HFFc6 (cell line): ENCODE measurements at regions not wholly inside any gene's neighbourhood (a gene's known extent, or its start where the extent isn't known, plus 50 kb on each side); places are given as distances from the start of the nearest gene placed in this dataset.
A peak's percentile ranks its signal among the peaks of the same experiment; 100 is the strongest.

Source experiments
- DNase-seq: peaks from one replicate; pipeline ENCODE4 v3.0.0-alpha.2; 2018
- H3K27ac Mint-ChIP-seq: 2 replicates; pipeline ENCODE4 v1.8.0; 2020; ENCODE audit warnings: mild to moderate bottlenecking, mixed read lengths
- H3K27me3 Mint-ChIP-seq: 2 replicates; pipeline ENCODE4 v1.8.0; 2021; ENCODE audit warnings: mild to moderate bottlenecking, moderate library complexity, mixed read lengths; ENCODE audit not compliant: insufficient read depth
- H3K36me3 Mint-ChIP-seq: 2 replicates; pipeline ENCODE4 v1.8.0; 2021; ENCODE audit warnings: low read depth, mixed read lengths
- H3K4me1 Mint-ChIP-seq: 2 replicates; pipeline ENCODE4 v1.8.0; 2020; ENCODE audit warnings: low read depth, mixed read lengths
- H3K4me3 Mint-ChIP-seq: 2 replicates; pipeline ENCODE4 v1.8.0; 2020; ENCODE audit warnings: mild to moderate bottlenecking, moderate library complexity, mixed read lengths
- H3K9me3 Mint-ChIP-seq: 2 replicates; pipeline ENCODE4 v1.8.0; 2020; ENCODE audit warnings: mild to moderate bottlenecking, mixed read lengths
- CTCF ChIP-seq: fragments of 200-600 bp; sonication (generic); IDR thresholded peaks from 2 replicates; pipeline ENCODE4 v1.5.0; 2021; ENCODE audit warnings: antibody characterized with exemption, mild to moderate bottlenecking

- no peak overlapping the region for H3K4me3 Mint-ChIP-seq
- H3K36me3 Mint-ChIP-seq: no peaks in the 10 kb centered on the region
- H3K9me3 Mint-ChIP-seq: peaks cover 12% of the 10 kb centered on the region; the same call in 1 of the 2 replicates
- no peaks in the 10 kb centered on the region for H3K4me1 Mint-ChIP-seq
- DNase-seq: no peak
- no peaks in the 10 kb centered on the region; the same call in 1 of the 2 replicates for H3K27me3 Mint-ChIP-seq
- TF ChIP-seq CTCF: no peak
- no peak overlapping the region for H3K27ac Mint-ChIP-seq
Measured at GRCh38 chr3:75126556-75126955, 512.1 kb upstream of the CNTN3 start.

DNA sequence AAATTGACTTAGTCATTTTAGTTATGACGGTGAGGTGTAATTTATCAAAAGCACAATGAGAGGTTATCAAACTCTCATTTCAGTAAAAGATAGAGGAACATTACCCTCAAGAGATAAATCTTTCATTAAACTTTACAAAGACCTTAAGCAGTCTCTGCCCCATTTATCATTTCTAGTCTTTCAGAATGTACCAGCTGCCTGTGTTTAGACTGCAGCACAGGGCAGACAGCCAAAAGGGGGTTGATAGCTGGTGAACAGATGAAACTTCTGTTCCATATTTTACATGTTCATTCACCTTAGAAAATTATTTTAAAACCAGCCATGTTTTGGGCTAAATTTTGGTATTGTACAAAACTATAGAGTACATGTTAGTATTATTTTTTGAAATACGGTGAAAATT is 514.6 kb upstream of the CNTN3 start:
- Mint-ChIP-seq H3K27ac (no peak overlapping the region), H3K4me1 (no peaks in the 10 kb centered on the region), H3K36me3 (no peaks in the 10 kb centered on the region), H3K27me3 (no peaks in the 10 kb centered on the region; the same call in 1 of the 2 replicates), H3K9me3 (peaks cover 15% of the 10 kb centered on the region), H3K4me3 (no peak overlapping the region)
- DNase-seq: no peak
- TF ChIP-seq CTCF: no peak

DNA sequence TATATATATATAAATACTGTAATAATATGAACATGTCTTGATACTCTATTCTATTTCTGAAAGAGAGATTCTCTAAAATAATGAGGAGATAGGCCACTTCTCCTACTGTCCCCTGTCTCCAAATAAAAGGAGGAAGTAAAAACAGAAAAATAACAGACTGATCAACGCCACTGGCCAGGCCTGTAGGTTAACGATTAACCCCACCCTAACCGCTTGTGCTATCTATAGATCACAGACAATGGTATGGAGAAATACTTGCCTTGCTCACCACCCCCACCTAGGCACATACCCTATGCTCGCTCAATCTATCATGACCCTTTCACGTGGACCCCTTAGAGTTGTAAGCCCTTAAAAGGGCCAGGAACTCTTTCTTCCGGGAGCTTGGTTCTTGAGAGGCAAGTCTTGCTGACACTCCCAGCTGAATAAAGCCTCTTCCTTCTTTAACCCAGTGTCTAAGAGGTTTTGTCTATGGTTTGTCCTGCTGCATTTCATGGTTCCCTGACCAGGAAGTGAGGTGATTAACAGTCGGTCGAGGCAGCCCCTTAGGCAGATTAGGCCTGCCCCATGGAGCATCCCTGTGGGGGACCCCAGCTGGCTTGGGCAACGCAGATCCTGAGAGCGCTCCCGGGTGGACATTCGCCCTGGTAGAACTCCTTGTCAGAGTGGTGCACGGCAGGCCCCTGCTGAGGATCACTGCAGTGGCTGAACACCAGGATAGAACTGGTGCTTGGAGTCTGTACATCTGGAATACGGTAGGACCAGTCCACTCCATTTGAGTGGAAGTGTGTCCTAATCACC is 521.8 kb upstream of the CNTN3 start:
- no peak overlapping the region for H3K27ac Mint-ChIP-seq
- peak overlapping the region; percentile 49; the same call in 1 of the 2 replicates for H3K4me3 Mint-ChIP-seq
- TF ChIP-seq CTCF: no peak
- no peaks in the 10 kb centered on the region for H3K27me3 Mint-ChIP-seq
- no peaks in the 10 kb centered on the region for H3K36me3 Mint-ChIP-seq
- DNase-seq: no peak
- H3K9me3 Mint-ChIP-seq: peaks cover 16% of the 10 kb centered on the region
- no peaks in the 10 kb centered on the region for H3K4me1 Mint-ChIP-seq

GRCh38 chr3:75138345-75138744 is 523.9 kb upstream of the CNTN3 start:
- no peaks in the 10 kb centered on the region for H3K27me3 Mint-ChIP-seq
- no peak for DNase-seq
- H3K36me3 Mint-ChIP-seq: no peaks in the 10 kb centered on the region
- H3K4me1 Mint-ChIP-seq: no peaks in the 10 kb centered on the region
- peaks cover 12% of the 10 kb centered on the region for H3K9me3 Mint-ChIP-seq
- H3K27ac Mint-ChIP-seq: no peak overlapping the region
- no peak for TF ChIP-seq CTCF
- no peak overlapping the region for H3K4me3 Mint-ChIP-seq

DNA sequence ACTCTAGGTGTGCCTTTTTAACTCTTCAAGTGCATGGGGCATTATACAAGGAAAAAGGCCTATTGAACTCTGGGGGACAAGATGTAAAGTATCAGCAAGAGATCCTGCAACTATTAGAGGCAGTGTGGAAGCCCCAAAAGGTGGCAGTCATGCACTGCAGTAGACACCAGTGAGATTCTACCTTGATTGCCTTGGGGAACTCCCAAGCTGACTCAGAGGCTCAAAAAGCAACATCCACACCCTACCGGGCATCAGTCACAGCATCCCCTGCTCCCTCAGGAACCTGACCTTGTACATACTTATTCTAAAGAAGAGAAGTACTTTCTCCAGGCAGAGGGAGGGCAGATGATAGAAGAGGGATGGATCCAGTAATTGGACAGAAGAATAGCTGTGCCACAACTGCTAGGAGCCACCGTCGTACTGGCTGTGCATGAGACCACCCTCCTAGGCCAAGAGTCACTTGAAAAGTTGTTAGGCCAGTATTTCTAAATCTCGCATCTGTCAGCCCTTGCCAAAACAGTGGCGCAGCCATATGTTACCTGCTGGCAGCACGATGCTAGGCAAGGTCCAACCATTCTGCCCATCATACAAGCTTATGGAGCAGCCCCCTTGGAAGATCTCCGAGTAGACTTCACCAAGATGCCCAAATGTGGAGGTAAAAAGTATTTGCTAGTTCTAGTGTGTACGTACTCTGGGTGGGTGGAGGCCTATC is 523.1 kb upstream of the FRG2C start:
- DNase-seq: no peak
- H3K4me3 Mint-ChIP-seq: no peak overlapping the region
- no peak for TF ChIP-seq CTCF
- H3K9me3 Mint-ChIP-seq: peaks cover 12% of the 10 kb centered on the region
- no peaks in the 10 kb centered on the region for H3K4me1 Mint-ChIP-seq
- H3K27me3 Mint-ChIP-seq: no peaks in the 10 kb centered on the region
- H3K27ac Mint-ChIP-seq: no peak overlapping the region
- H3K36me3 Mint-ChIP-seq: no peaks in the 10 kb centered on the region
